H1 (cell line): ENCODE measurements at regions not wholly inside any gene's neighbourhood (a gene's known extent, or its start where the extent isn't known, plus 50 kb on each side); places are given as distances from the start of the nearest gene placed in this dataset.

ENCODE experiments used
- CTCF ChIA-PET: fragments of 300-600 bp; sonication (Branson Sonifier 250); formaldehyde crosslinking; loops from one replicate; lab custom pipeline; 2021; ENCODE audit not compliant: partially characterized antibody; lab: Charles Lee
- POLR2A ChIA-PET: fragments of 300-600 bp; sonication (Branson Sonifier 250); formaldehyde crosslinking; loops from one replicate; lab custom pipeline; 2021; ENCODE audit warnings: inconsistent platforms; ENCODE audit not compliant: partially characterized antibody; lab: Charles Lee
- DNase-seq, 2 experiments: peaks; one replicate each; pipeline versions ENCODE4 v3.0.0 to v3.0.0-alpha.2; 2010 to 2022; ENCODE audit warnings: low spot score in 2 of 2, low read depth in 1 of 2, mixed read lengths in 1 of 2
- FAIRE-seq: peaks from 2 replicates; lab custom pipeline; 2011; peaks lifted over from hg19 to GRCh38; lab: Jason Lieb, UNC
- H2AFZ ChIP-seq: 2 replicates; pipeline ENCODE4 v1.8.1; 2012; ENCODE audit warnings: low read length, inconsistent platforms
- H2AK5ac ChIP-seq: 2 replicates; pipeline ENCODE4 v1.6.1; 2013; ENCODE audit warnings: low read depth, low read length
- H2BK120ac ChIP-seq: replicated peaks from 2 replicates; pipeline ENCODE3; 2013; ENCODE audit warnings: low read depth, low read length, inconsistent platforms
- H2BK12ac ChIP-seq: 2 replicates; pipeline ENCODE4 v1.6.1; 2013; ENCODE audit warnings: low read depth, low read length
- H2BK15ac ChIP-seq: 2 replicates; pipeline ENCODE4 v1.6.1; 2013; ENCODE audit warnings: low read length
- H2BK20ac ChIP-seq: 2 replicates; pipeline ENCODE4 v1.6.1; 2013; ENCODE audit warnings: low read length
- H2BK5ac ChIP-seq: 2 replicates; pipeline ENCODE4 v1.6.1; 2013; ENCODE audit warnings: low read depth, low read length
- H3K14ac ChIP-seq: 2 replicates; pipeline ENCODE4 v1.6.1; 2013; ENCODE audit warnings: inconsistent platforms; ENCODE audit not compliant: insufficient read length
- H3K18ac ChIP-seq: 2 replicates; pipeline ENCODE4 v1.6.1; 2013; ENCODE audit warnings: low read length; ENCODE audit errors: extremely low read depth
- H3K23ac ChIP-seq: 2 replicates; pipeline ENCODE4 v1.6.1; 2013; ENCODE audit warnings: inconsistent platforms; ENCODE audit not compliant: insufficient read length
- H3K23me2 ChIP-seq: 2 replicates; pipeline ENCODE4 v1.6.1; 2013; ENCODE audit warnings: low read depth, low read length
- H3K27ac ChIP-seq: 2 replicates; pipeline ENCODE4 v1.6.1; 2011; ENCODE audit warnings: low read depth, low read length, inconsistent platforms
- H3K27me3 ChIP-seq, 4 experiments: replicated peaks in 1 of 4; 1 replicate in 1 of 4; 2 replicates in 3 of 4; pipeline versions ENCODE4 v1.6.1 to v1.8.1; 2011 to 2013; ENCODE audit warnings: low read length in 3 of 4, mild to moderate bottlenecking in 3 of 4, inconsistent platforms in 2 of 4, mixed read lengths in 2 of 4, moderate library complexity in 1 of 4; ENCODE audit not compliant: control insufficient read depth in 3 of 4, insufficient read depth in 3 of 4; ENCODE audit errors: extremely low read depth in 1 of 4
- H3K36me3 ChIP-seq, 4 experiments: 2 replicates each; pipeline versions ENCODE4 v1.6.1 to v1.8.1; 2011 to 2013; ENCODE audit warnings: mild to moderate bottlenecking in 4 of 4, low read length in 3 of 4, moderate library complexity in 2 of 4, control low read depth in 1 of 4, inconsistent platforms in 1 of 4; ENCODE audit not compliant: insufficient read depth in 4 of 4, control insufficient read depth in 2 of 4
- H3K4ac ChIP-seq: replicated peaks from 2 replicates; pipeline ENCODE3; 2013; ENCODE audit warnings: low read length, low read depth, mixed read lengths, inconsistent platforms; ENCODE audit not compliant: insufficient read length
- H3K4me1 ChIP-seq, 4 experiments: replicated peaks in 1 of 4; 1 replicate in 1 of 4; 2 replicates in 3 of 4; pipeline versions ENCODE4 v1.6.1 to v1.8.1; 2011 to 2013; ENCODE audit warnings: low read length in 3 of 4, inconsistent platforms in 2 of 4, mixed read lengths in 1 of 4; ENCODE audit not compliant: insufficient read depth in 4 of 4, control insufficient read depth in 3 of 4
- H3K4me2 ChIP-seq, 2 experiments: 2 replicates each; pipeline versions ENCODE4 v1.6.1 to v1.8.1; 2011 to 2013; ENCODE audit warnings: low read depth in 2 of 2, low read length in 2 of 2, control low read depth in 1 of 2, inconsistent platforms in 1 of 2, mild to moderate bottlenecking in 1 of 2; ENCODE audit not compliant: insufficient read depth in 1 of 2
- H3K4me3 ChIP-seq, 4 experiments: fragments of 200-600, 300-600 bp in 1 of 4; sonication (generic), shearing (Covaris generic), sonication (Bioruptor Twin) in 1 of 4; 2 replicates each; pipeline versions ENCODE4 v1.5.1 to v1.8.1; 2011 to 2016; ENCODE audit warnings: low read length in 4 of 4, low read depth in 3 of 4, control low read depth in 2 of 4, inconsistent platforms in 2 of 4, mild to moderate bottlenecking in 2 of 4, mixed read lengths in 1 of 4, moderate library complexity in 1 of 4; ENCODE audit not compliant: insufficient read depth in 2 of 4; ENCODE audit errors: extremely low read depth in 1 of 4
- H3K56ac ChIP-seq: replicated peaks from 2 replicates; pipeline ENCODE3; 2013; ENCODE audit warnings: low read depth, mild to moderate bottlenecking, mixed read lengths, low read length, inconsistent platforms; ENCODE audit not compliant: insufficient read length
- H3K79me1 ChIP-seq: 2 replicates; pipeline ENCODE4 v1.6.1; 2013; ENCODE audit warnings: low read depth, low read length, control low read depth
- H3K79me2 ChIP-seq, 2 experiments: 2 replicates each; pipeline versions ENCODE4 v1.6.1 to v1.8.1; 2012 to 2013; ENCODE audit warnings: low read length in 2 of 2, mild to moderate bottlenecking in 2 of 2, inconsistent platforms in 1 of 2; ENCODE audit not compliant: insufficient read depth in 2 of 2, control insufficient read depth in 1 of 2
- H3K9ac ChIP-seq, 4 experiments: replicated peaks in 1 of 4; 1 replicate in 1 of 4; 2 replicates in 3 of 4; pipeline versions ENCODE4 v1.6.1 to v1.8.1; 2011 to 2013; ENCODE audit warnings: low read depth in 3 of 4, low read length in 3 of 4, control low read depth in 2 of 4, mild to moderate bottlenecking in 2 of 4, moderate library complexity in 2 of 4, inconsistent platforms in 1 of 4; ENCODE audit errors: extremely low read depth in 1 of 4
- H3K9me3 ChIP-seq, 2 experiments: 2 replicates each; pipeline versions ENCODE4 v1.6.1 to v1.8.1; 2012 to 2013; ENCODE audit warnings: mild to moderate bottlenecking in 2 of 2, moderate library complexity in 2 of 2, control low read depth in 1 of 2, inconsistent platforms in 1 of 2, low read depth in 1 of 2, low read length in 1 of 2, mixed read lengths in 1 of 2; ENCODE audit not compliant: insufficient read depth in 2 of 2
- H4K20me1 ChIP-seq, 2 experiments: replicated peaks in 1 of 2; 2 replicates each; pipeline versions ENCODE3 to v1.8.1; 2011 to 2013; ENCODE audit warnings: inconsistent platforms in 2 of 2, low read length in 2 of 2, mild to moderate bottlenecking in 1 of 2; ENCODE audit not compliant: insufficient read depth in 2 of 2, control insufficient read depth in 1 of 2
- H4K5ac ChIP-seq: 2 replicates; pipeline ENCODE4 v1.6.1; 2013; ENCODE audit warnings: low read length, low read depth, mixed read lengths, inconsistent platforms; ENCODE audit not compliant: insufficient read length
- H4K8ac ChIP-seq: 2 replicates; pipeline ENCODE4 v1.8.0; 2013; ENCODE audit warnings: mild to moderate bottlenecking, moderate library complexity, low read length, inconsistent platforms; ENCODE audit not compliant: insufficient read depth; ENCODE audit errors: extremely low read depth
- H4K91ac ChIP-seq: replicated peaks from 2 replicates; pipeline ENCODE3; 2013; ENCODE audit warnings: low read length, mixed read lengths, inconsistent platforms; ENCODE audit not compliant: insufficient read length
- CHD1 ChIP-seq: IDR thresholded peaks from 2 replicates; pipeline ENCODE4 v1.6.1; 2012; ENCODE audit warnings: low read depth, low read length, improper control_type of control experiment
- NANOG ChIP-seq: IDR thresholded peaks from 2 replicates; pipeline ENCODE4 v1.6.1; 2011; ENCODE audit warnings: low read length, low read depth, mild to moderate bottlenecking, inconsistent platforms; ENCODE audit not compliant: insufficient read depth, poor library complexity, severe bottlenecking
- POU5F1 ChIP-seq: IDR thresholded peaks from 2 replicates; pipeline ENCODE4 v1.6.1; 2011; ENCODE audit warnings: low read depth, mild to moderate bottlenecking, low read length, moderate library complexity
- WGBS, 2 experiments: shearing (Covaris generic) in 1 of 2; methylation state at CpG; one replicate each; pipeline versions ENCODE4 v1.1.6 to v1.1.7; 2013 to 2015; ENCODE audit warnings: low lambda C conversion rate in 2 of 2, mixed read lengths in 2 of 2, inconsistent platforms in 1 of 2, low coverage in 1 of 2, missing lambda C conversion rate in 1 of 2; ENCODE audit not compliant: insufficient replicate concordance in 2 of 2, insufficient coverage in 1 of 2, insufficient read length in 1 of 2; ENCODE audit errors: extremely low coverage in 1 of 2, missing lambda C conversion rate in 1 of 2; 5-methylcytosine and 5-hydroxymethylcytosine counted together

DNA sequence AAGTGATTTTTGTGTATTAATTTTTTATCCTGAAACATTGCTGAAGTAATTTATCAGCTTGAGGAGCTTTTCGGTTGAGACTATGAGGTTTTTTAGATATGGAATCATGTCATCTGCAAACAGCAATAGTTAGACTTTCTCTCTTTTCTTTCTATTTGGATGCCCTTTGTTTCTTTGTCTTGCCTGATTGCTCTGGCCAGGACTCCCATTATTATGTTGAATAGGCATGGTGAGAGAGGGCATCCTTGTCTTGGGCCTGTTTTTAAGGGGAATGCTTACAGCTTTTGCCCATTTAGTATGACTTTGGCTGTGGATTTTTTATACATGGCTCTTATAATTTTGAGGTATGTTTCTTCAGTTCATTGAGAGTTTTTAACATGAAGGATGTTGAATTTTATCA is 207.6 kb upstream of the DEFB112 start:
- H3K4ac ChIP-seq = no peak overlapping the region
- DNase-seq = no peak
- no peak overlapping the region for H2AK5ac ChIP-seq
- no peak overlapping the region for H3K27ac ChIP-seq
- peaks cover 22 to 24% of the 10 kb centered on the region in 2 experiments for H3K9me3 ChIP-seq
- no peaks in the 10 kb centered on the region for H4K20me1 ChIP-seq
- no peaks in the 10 kb centered on the region for H3K79me2 ChIP-seq
- H2BK12ac ChIP-seq = no peak overlapping the region
- H3K18ac ChIP-seq = no peak overlapping the region
- H2AFZ ChIP-seq = no peak overlapping the region
- no peak overlapping the region for H3K4me3 ChIP-seq
- no peaks in the 10 kb centered on the region for H3K27me3 ChIP-seq
- no peak overlapping the region for H2BK5ac ChIP-seq
- H4K8ac ChIP-seq = no peak overlapping the region
- H3K36me3 ChIP-seq = peaks cover 0 to 4% (median 0%) of the 10 kb centered on the region in 4 experiments; a peak in 2 of 8 replicates
- H4K5ac ChIP-seq = no peak overlapping the region
- no peaks in the 10 kb centered on the region for H3K4me1 ChIP-seq
- WGBS, 2 experiments = 93% methylated on average over 1 of the region's 1 CpG; no CpG with 5 or more reads in 1 of the 2 experiments
- no peak overlapping the region for H3K23ac ChIP-seq
- CTCF ChIA-PET = interaction anchor here (1.6 kb wide), 1 partner anchor 41 kb away, joined by 4 read pairs; no protein-coding TSS in a partner anchor
- no peaks in the 10 kb centered on the region for H3K23me2 ChIP-seq
- H3K56ac ChIP-seq = no peak overlapping the region
- H3K79me1 ChIP-seq = no peaks in the 10 kb centered on the region
- POLR2A ChIA-PET = no interaction called here
- TF ChIP-seq POU5F1 (0 out of 2 replicates have a peak, but pooled peaks have one; percentile 66), NANOG (peak; percentile 90), CHD1 (no peak)
- H3K14ac ChIP-seq = no peak overlapping the region
- H3K4me2 ChIP-seq = no peak overlapping the region
- no peak overlapping the region for H3K9ac ChIP-seq
- no peak overlapping the region for H2BK20ac ChIP-seq
- no peak overlapping the region for H2BK15ac ChIP-seq
- H2BK120ac ChIP-seq = no peak overlapping the region
- no peak overlapping the region for H4K91ac ChIP-seq
- FAIRE-seq = no peak
